ENCODE measurements at regions not wholly inside any gene's neighbourhood (a gene's known extent, or its start where the extent isn't known, plus 50 kb on each side); places are given as distances from the start of the nearest gene placed in this dataset.

GRCh38 chr10:31635415-31636065, 293.1 kb downstream of the ARHGAP12 start:
- DNase-seq = no peak

- no peak for DNase-seq
Observed at GRCh38 chr10:31635009-31635408, 293.6 kb downstream of the ARHGAP12 start.

- DNase-seq = no peak
Observed at GRCh38 chr10:31630861-31631567, 297.6 kb downstream of the ARHGAP12 start.

GRCh38 chr10:31625566-31625965, 303.1 kb downstream of the ARHGAP12 start:
- no peak for DNase-seq

- no peak for DNase-seq
Observed at GRCh38 chr10:31624611-31625010, 304.0 kb downstream of the ARHGAP12 start.

- no peak for DNase-seq
Observed at GRCh38 chr10:31623947-31624346, 304.7 kb downstream of the ARHGAP12 start.

- no peak for DNase-seq
Observed at GRCh38 chr10:31623466-31623865, 304.4 kb downstream of the ZEB1 start.

- no peak for DNase-seq
Observed at GRCh38 chr10:31622978-31623377, 304.0 kb downstream of the ZEB1 start.

GRCh38 chr10:31621733-31622132, 302.7 kb downstream of the ZEB1 start:
- no peak for DNase-seq

GRCh38 chr10:31620226-31621151, 301.5 kb downstream of the ZEB1 start:
- DNase-seq = no peak

GRCh38 chr10:31619531-31620061, 300.6 kb downstream of the ZEB1 start:
- DNase-seq = no peak

GRCh38 chr10:31618541-31619291, 299.7 kb downstream of the ZEB1 start:
- DNase-seq = no peak

GRCh38 chr10:31617757-31618156, 298.7 kb downstream of the ZEB1 start:
- DNase-seq = no peak

- no peak for DNase-seq
Observed at GRCh38 chr10:31617133-31617532, 298.1 kb downstream of the ZEB1 start.

- no peak for DNase-seq
Observed at GRCh38 chr10:31615129-31615528, 296.1 kb downstream of the ZEB1 start.

- DNase-seq = no peak
Observed at GRCh38 chr10:31614611-31615010, 295.6 kb downstream of the ZEB1 start.

- DNase-seq = no peak
Observed at GRCh38 chr10:31612082-31612481, 293.1 kb downstream of the ZEB1 start.

GRCh38 chr10:31611161-31611560, 292.1 kb downstream of the ZEB1 start:
- no peak for DNase-seq

- DNase-seq = no peak
Observed at GRCh38 chr10:31607481-31607880, 288.5 kb downstream of the ZEB1 start.

GRCh38 chr10:31606841-31607240, 287.8 kb downstream of the ZEB1 start:
- no peak for DNase-seq

- DNase-seq = no peak
Observed at GRCh38 chr10:31605861-31606525, 287.0 kb downstream of the ZEB1 start.

GRCh38 chr10:31605426-31605825, 286.4 kb downstream of the ZEB1 start:
- no peak for DNase-seq

Data from COR-L47 (cell line).